Ovary (tissue), 7 donors: ENCODE measurements at regions not wholly inside any gene's neighbourhood (a gene's known extent, or its start where the extent isn't known, plus 50 kb on each side); places are given as distances from the start of the nearest gene placed in this dataset.

ENCODE experiments used
- DNase-seq, 5 donors: peaks; one replicate each; pipeline ENCODE4 v3.0.0-alpha.2; 2019 to 2020
- H3K27ac ChIP-seq, 2 donors: fragments of 200-600 bp; one replicate each; pipeline versions ENCODE4 v1.5.1 to v1.8.0; 2019 to 2022
- H3K27me3 ChIP-seq: fragments of 200-600 bp; one replicate; pipeline ENCODE4 v1.8.0; 2022
- H3K36me3 ChIP-seq: fragments of 200-600 bp; sonication (generic); one replicate; pipeline ENCODE4 v1.5.1; 2019
- H3K4me1 ChIP-seq: one replicate; pipeline ENCODE4 v1.8.1; 2013; ENCODE audit warnings: mild to moderate bottlenecking, moderate library complexity; ENCODE audit not compliant: insufficient read depth
- H3K4me3 ChIP-seq: fragments of 200-600 bp; sonication (generic); one replicate; pipeline ENCODE4 v1.5.1; 2017
- H3K9me3 ChIP-seq, 2 donors: fragments of 200-600 bp in 1 of 2; sonication (generic) in 1 of 2; one replicate each; pipeline versions ENCODE4 v1.5.1 to v1.8.1; 2013 to 2019; ENCODE audit warnings: mild to moderate bottlenecking in 1 of 2, moderate library complexity in 1 of 2
- CTCF ChIP-seq, 3 donors: fragments of 450-650 bp in 2 of 3; fragments of 200-600 bp in 1 of 3; IDR thresholded peaks; one replicate each; pipeline versions ENCODE4 v1.5.1 to v1.8.0; 2016 to 2022; ENCODE audit warnings: antibody characterized with exemption in 3 of 3, mild to moderate bottlenecking in 1 of 3
- EP300 ChIP-seq: sonication (generic); formaldehyde crosslinking; IDR thresholded peaks from one replicate; pipeline ENCODE4 v1.6.1; 2017; ENCODE audit warnings: antibody characterized with exemption
- POLR2A ChIP-seq: fragments of 450-650 bp; IDR thresholded peaks from one replicate; pipeline ENCODE4 v1.6.1; 2017; ENCODE audit warnings: antibody characterized with exemption, mild to moderate bottlenecking, moderate library complexity
- WGBS, 3 donors: extraction: QIAGEN DNeasy Blood & Tissue Kit in 1 of 3; methylation state at CpG; one replicate each; pipeline versions ENCODE4 v1.1.5 to v1.1.7; 2013 to 2017; 5-methylcytosine and 5-hydroxymethylcytosine counted together
- intact Hi-C, 4 donors: fragments of 100-400 bp; cut with DNase I; formaldehyde crosslinking; loops; one replicate each; pipeline versions ENCODE4 v1.11.0 to v1.15.1; 2022 to 2023
- donor health status: DM: no; HTN: no; CAD: no; lungs with moderate emphysema.
- donor health status: DM: no; HTN: no; CAD: no.
- donor health status: Bipolar disorder and iron deficiency.
- donor health status: DM: no; HTN: no; CAD: no.
- donor health status: DM: yes; HTN: yes; CAD: no.

DNA sequence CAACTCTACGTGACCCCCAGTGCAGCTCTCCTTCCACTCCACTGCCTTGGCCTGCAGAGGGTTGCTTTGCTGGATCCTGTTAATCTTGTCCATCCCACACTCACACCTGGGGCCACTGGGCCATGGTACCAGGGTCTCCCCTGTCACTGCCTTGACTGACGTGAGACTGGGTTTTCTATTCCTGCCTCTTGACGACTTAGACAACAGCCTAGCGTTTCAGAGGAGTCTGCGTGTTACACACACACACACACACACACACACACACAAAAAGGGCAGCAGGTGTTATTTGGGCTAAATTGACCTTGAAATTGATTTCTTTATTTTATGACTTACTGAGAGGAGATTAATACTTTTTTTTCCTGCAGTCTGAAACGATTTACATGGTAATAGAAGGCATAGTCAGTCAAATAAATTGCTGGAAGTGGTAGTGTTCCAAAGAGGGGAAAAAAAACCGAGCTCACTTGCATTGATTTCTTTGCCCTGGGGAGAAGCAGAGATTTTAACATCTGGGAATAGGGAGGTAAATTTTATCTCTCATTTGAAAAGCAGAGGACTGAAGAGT lies 492.3 kb upstream of the EEF2KMT start:
- Histone ChIP-seq H3K36me3 (no peaks in the 10 kb centered on the region), H3K9me3 (no peaks in the 10 kb centered on the region), H3K27ac (no peak overlapping the region), H3K27me3 (no peaks in the 10 kb centered on the region), H3K4me3 (no peak overlapping the region), H3K4me1 (no peaks in the 10 kb centered on the region)
- intact Hi-C loops, result no loop called here
- WGBS, 3 donors, result 54 to 56% (median 54%) methylated on average over 7 of the region's 7 CpGs
- TF ChIP-seq EP300 (no peak), CTCF (IDR thresholded peaks at IDR 0.05) (no peak), POLR2A (no peak)
- no peak for DNase-seq

DNA sequence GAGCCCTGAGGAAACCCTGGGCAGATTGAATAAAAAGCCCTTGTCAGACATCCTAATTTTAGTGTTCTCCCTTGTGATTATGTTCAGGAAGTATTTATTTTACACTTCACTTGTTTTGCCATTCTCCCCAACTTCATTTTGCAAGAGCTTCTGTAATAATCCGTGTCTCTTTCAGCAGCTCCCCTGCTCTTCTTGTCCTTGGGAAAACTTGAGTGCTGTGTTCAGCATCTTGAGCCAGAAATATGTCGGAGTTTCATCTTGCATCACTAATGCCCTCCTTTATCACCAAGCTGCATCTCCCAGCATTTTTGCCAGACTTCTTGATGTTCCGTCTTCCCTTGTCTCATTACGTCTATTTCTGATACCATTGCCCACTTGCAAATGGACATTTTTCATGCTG lies 486.5 kb upstream of the EEF2KMT start:
- no peak overlapping the region for H3K4me3 ChIP-seq
- intact Hi-C loops, result no loop called here
- DNase-seq, result no peak
- H3K27ac ChIP-seq, result no peak overlapping the region
- TF ChIP-seq EP300, result no peak
- WGBS, 3 donors, result 60 to 78% (median 73%) methylated on average over 4 of the region's 4 CpGs
- no peaks in the 10 kb centered on the region for H3K9me3 ChIP-seq
- H3K4me1 ChIP-seq, result no peaks in the 10 kb centered on the region
- no peaks in the 10 kb centered on the region for H3K36me3 ChIP-seq
- no peaks in the 10 kb centered on the region for H3K27me3 ChIP-seq

GRCh38 chr16:5582529-5582928 lies 484.9 kb upstream of the EEF2KMT start:
- DNase-seq, result no peak
- H3K27ac ChIP-seq, result no peak overlapping the region
- no peaks in the 10 kb centered on the region for H3K9me3 ChIP-seq
- no peaks in the 10 kb centered on the region for H3K36me3 ChIP-seq
- intact Hi-C loops, result no loop called here
- 44 to 60% (median 49%) methylated on average over 7 of the region's 7 CpGs for WGBS, 3 donors
- no peak overlapping the region for H3K4me3 ChIP-seq
- TF ChIP-seq POLR2A, result no peak
- no peak for TF ChIP-seq CTCF (IDR thresholded peaks at IDR 0.05)
- TF ChIP-seq EP300, result no peak
- H3K27me3 ChIP-seq, result no peaks in the 10 kb centered on the region
- H3K4me1 ChIP-seq, result no peaks in the 10 kb centered on the region

GRCh38 chr16:5581908-5582307 lies 484.3 kb upstream of the EEF2KMT start:
- Histone ChIP-seq H3K36me3 (no peaks in the 10 kb centered on the region), H3K27me3 (no peaks in the 10 kb centered on the region), H3K4me3 (no peak overlapping the region), H3K4me1 (no peaks in the 10 kb centered on the region), H3K27ac (no peak overlapping the region), H3K9me3 (no peaks in the 10 kb centered on the region)
- no peak for DNase-seq
- no peak for TF ChIP-seq POLR2A
- TF ChIP-seq EP300, result no peak
- no peak for TF ChIP-seq CTCF (IDR thresholded peaks at IDR 0.05)
- WGBS, 3 donors, result 43 to 53% (median 51%) methylated on average over 7 of the region's 7 CpGs
- intact Hi-C loops, result no loop called here

- H3K4me1 ChIP-seq, result no peaks in the 10 kb centered on the region
These were observed 483.8 kb upstream of the EEF2KMT start for GRCh38 chr16:5581428-5581827.

More at GRCh38 chr16:5581428-5581827, 483.8 kb upstream of the EEF2KMT start:
- no peaks in the 10 kb centered on the region for H3K36me3 ChIP-seq
- no peak for DNase-seq
- intact Hi-C loops, result no loop called here
- H3K4me3 ChIP-seq, result no peak overlapping the region
- WGBS, 3 donors, result 63 to 73% (median 65%) methylated on average over 2 of the region's 2 CpGs
- H3K27me3 ChIP-seq, result no peaks in the 10 kb centered on the region
- TF ChIP-seq EP300, result no peak
- TF ChIP-seq POLR2A, result no peak
- TF ChIP-seq CTCF (IDR thresholded peaks at IDR 0.05), result no peak
- H3K9me3 ChIP-seq, result no peaks in the 10 kb centered on the region
- no peak overlapping the region for H3K27ac ChIP-seq
